ENCODE measurements at regions not wholly inside any gene's neighbourhood (a gene's known extent, or its start where the extent isn't known, plus 50 kb on each side); places are given as distances from the start of the nearest gene placed in this dataset.

DNA sequence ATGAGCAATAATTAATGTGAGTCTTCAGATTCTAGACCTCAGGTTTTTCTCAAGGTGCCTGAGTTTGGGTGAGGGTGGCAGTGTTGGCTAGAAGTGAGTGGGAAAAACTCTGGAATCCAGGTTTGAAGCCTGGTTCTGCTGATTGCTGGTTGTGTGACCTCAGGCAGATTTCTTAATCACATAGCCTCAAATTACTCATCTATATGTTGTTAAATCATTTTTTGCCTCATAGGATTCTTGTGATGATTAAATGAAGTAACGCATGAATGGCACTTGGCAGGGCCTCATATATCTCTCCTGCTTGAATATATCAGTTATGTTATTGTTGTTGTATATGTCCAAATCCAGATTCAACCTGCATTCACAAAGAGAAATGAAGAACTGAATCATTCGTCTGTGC lies 60.5 kb downstream of the NR2F2 start:
- no peak overlapping the region for H3K4me3 ChIP-seq (ENCODE audit: control insufficient read depth in 2 of 3, extremely low read depth in 1 of 3, insufficient read depth in 2 of 3, low read depth in 1 of 3, low read length in 3 of 3)
- no peak for FAIRE-seq
- no peaks in the 10 kb centered on the region for H3K4me1 ChIP-seq (ENCODE audit: control insufficient read depth, extremely low read depth, insufficient read depth, low read length)
- H2AFZ ChIP-seq (ENCODE audit: control insufficient read depth, low read length), result no peak overlapping the region
- dilution Hi-C loops (cut with MboI; ENCODE audit: extremely low pct_ligation_motif_present, low sequenced_read_pairs), result no loop called here
- H3K9ac ChIP-seq (ENCODE audit: control insufficient read depth, extremely low read depth, insufficient read depth, low read length), result no peak overlapping the region
- H3K4me2 ChIP-seq (ENCODE audit: control insufficient read depth, extremely low read depth, insufficient read depth, low read depth, low read length), result no peak overlapping the region
- TF ChIP-seq EZH2 (IDR thresholded peaks at IDR 0.05; ENCODE audit: low read length) (no peak), CTCF (optimal IDR thresholded peaks at IDR 0.05 in 1 of 3, IDR thresholded peaks at IDR 0.05 in 1 of 3, conservative IDR thresholded peaks at IDR 0.05 in 1 of 3; ENCODE audit: extremely low read depth in 1 of 3, insufficient read depth in 2 of 3, low read length in 3 of 3) (no peak)
- no peak for DNase-seq (ENCODE audit: low read depth, low spot score)
- no peaks in the 10 kb centered on the region for H3K9me3 ChIP-seq (ENCODE audit: control insufficient read depth, low read depth, low read length)
- H3K36me3 ChIP-seq (ENCODE audit: control insufficient read depth in 2 of 2, extremely low read depth in 1 of 2, insufficient read depth in 2 of 2, low read length in 2 of 2), result no peaks in the 10 kb centered on the region
- no peaks in the 10 kb centered on the region for H3K27me3 ChIP-seq (ENCODE audit: control insufficient read depth, extremely low read depth, insufficient read depth, low read length)
- H3K79me2 ChIP-seq (ENCODE audit: control insufficient read depth, insufficient read depth, low read length), result no peaks in the 10 kb centered on the region
- no peaks in the 10 kb centered on the region for H4K20me1 ChIP-seq (ENCODE audit: control insufficient read depth, extremely low read depth, insufficient read depth, low read length)
- H3K27ac ChIP-seq (ENCODE audit: control insufficient read depth, insufficient read depth, low read length), result no peak overlapping the region
- H3K9me1 ChIP-seq (ENCODE audit: control insufficient read depth, extremely low read depth, insufficient read depth, low read length), result no peaks in the 10 kb centered on the region

DNA sequence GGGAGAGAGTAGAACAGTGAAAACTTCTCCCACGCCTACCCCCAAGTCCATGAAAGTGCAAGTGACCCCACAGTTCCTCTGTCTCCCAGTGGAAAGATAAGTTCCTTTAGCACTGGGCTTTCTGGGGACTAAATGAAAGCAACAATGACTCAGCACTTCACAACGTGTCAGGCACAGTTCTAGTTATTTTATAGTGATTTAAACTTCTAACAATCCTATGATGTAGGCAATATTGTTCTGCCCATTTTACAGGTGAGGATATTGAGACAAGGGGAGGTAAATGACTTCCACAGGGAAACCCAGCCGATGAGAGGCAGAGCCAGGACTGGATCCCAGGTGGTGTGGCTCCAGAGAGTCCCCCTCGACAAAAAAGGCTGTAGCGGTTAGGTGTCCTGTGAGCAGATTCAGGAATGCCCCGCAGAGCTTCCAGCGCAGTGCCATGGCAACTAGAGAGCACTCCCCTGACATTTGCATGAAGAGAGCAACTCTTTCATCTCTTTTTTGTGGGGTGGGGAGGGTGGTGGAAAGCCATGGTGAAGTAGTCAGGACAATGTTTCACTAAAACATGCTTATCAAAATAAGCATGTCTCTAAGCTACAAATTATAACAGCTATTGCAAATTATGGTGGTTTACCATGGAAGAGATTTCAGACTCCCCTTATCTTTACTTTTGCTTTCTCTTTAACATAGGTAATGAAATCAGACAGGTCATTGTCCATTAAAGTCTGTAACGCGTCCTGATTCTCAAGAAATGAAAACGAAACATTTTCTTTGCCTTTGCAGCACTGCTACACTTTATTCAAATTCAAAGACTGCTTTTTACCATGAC lies 62.1 kb downstream of the NR2F2 start:
- no peaks in the 10 kb centered on the region for H3K9me1 ChIP-seq (ENCODE audit: control insufficient read depth, extremely low read depth, insufficient read depth, low read length)
- H4K20me1 ChIP-seq (ENCODE audit: control insufficient read depth, extremely low read depth, insufficient read depth, low read length), result no peaks in the 10 kb centered on the region
- dilution Hi-C loops (cut with MboI; ENCODE audit: extremely low pct_ligation_motif_present, low sequenced_read_pairs), result no loop called here
- H3K79me2 ChIP-seq (ENCODE audit: control insufficient read depth, insufficient read depth, low read length), result no peaks in the 10 kb centered on the region
- no peak overlapping the region for H3K4me2 ChIP-seq (ENCODE audit: control insufficient read depth, extremely low read depth, insufficient read depth, low read depth, low read length)
- FAIRE-seq, result no peak
- H3K9me3 ChIP-seq (ENCODE audit: control insufficient read depth, low read depth, low read length), result no peaks in the 10 kb centered on the region
- no peaks in the 10 kb centered on the region for H3K4me1 ChIP-seq (ENCODE audit: control insufficient read depth, extremely low read depth, insufficient read depth, low read length)
- H3K9ac ChIP-seq (ENCODE audit: control insufficient read depth, extremely low read depth, insufficient read depth, low read length), result no peak overlapping the region
- H3K27ac ChIP-seq (ENCODE audit: control insufficient read depth, insufficient read depth, low read length), result no peak overlapping the region
- no peak for DNase-seq (ENCODE audit: low read depth, low spot score)
- no peaks in the 10 kb centered on the region for H3K36me3 ChIP-seq (ENCODE audit: control insufficient read depth in 2 of 2, extremely low read depth in 1 of 2, insufficient read depth in 2 of 2, low read length in 2 of 2)
- H3K4me3 ChIP-seq (ENCODE audit: control insufficient read depth in 2 of 3, extremely low read depth in 1 of 3, insufficient read depth in 2 of 3, low read depth in 1 of 3, low read length in 3 of 3), result no peak overlapping the region
- TF ChIP-seq EZH2 (IDR thresholded peaks at IDR 0.05; ENCODE audit: low read length) (no peak), CTCF (optimal IDR thresholded peaks at IDR 0.05 in 1 of 3, IDR thresholded peaks at IDR 0.05 in 1 of 3, conservative IDR thresholded peaks at IDR 0.05 in 1 of 3; ENCODE audit: extremely low read depth in 1 of 3, insufficient read depth in 2 of 3, low read length in 3 of 3) (no peak)
- H2AFZ ChIP-seq (ENCODE audit: control insufficient read depth, low read length), result no peak overlapping the region
- H3K27me3 ChIP-seq (ENCODE audit: control insufficient read depth, extremely low read depth, insufficient read depth, low read length), result peaks cover 2% of the 10 kb centered on the region
